HCT116 (cell line): ENCODE measurements at regions not wholly inside any gene's neighbourhood (a gene's known extent, or its start where the extent isn't known, plus 50 kb on each side); places are given as distances from the start of the nearest gene placed in this dataset.

ENCODE experiments used
- ATAC-seq: fragments of 200-7000 bp; cut with Tn5 transposase; 2 replicates; pipeline ENCODE4 v1.9.1; 2020; ENCODE audit warnings: mild to moderate bottlenecking, moderate library complexity
- BruUV-seq: library from RNA; stranded (reverse); fragments of 400-500 nt; replicated peaks from 2 replicates; lab custom pipeline; 2021; lab: Mats Ljungman, UMichigan
- CTCF ChIA-PET: fragments of 300-600 bp; sonication (Branson Sonifier 250); formaldehyde crosslinking; loops from one replicate; lab custom pipeline; 2021; ENCODE audit warnings: antibody characterized with exemption; lab: Charles Lee
- POLR2A ChIA-PET: fragments of 300-600, 350-600 bp; sonication (Branson Sonifier 250); formaldehyde crosslinking; loops from one replicate; lab custom pipeline; 2021; ENCODE audit warnings: antibody characterized with exemption; lab: Charles Lee
- RAD21 ChIA-PET, 2 experiments: fragments of 300-600 bp; sonication (Branson Sonifier 250); formaldehyde crosslinking; loops; one replicate each; lab custom pipeline; 2023; ENCODE audit warnings: low total read pairs in 2 of 2; ENCODE audit not compliant: uncharacterized antibody in 2 of 2, unreplicated experiment in 2 of 2, low non-redundant PET in 1 of 2; lab: Charles Lee
- DNase-seq: peaks from one replicate; pipeline ENCODE4 v3.0.0-alpha.2; 2010; ENCODE audit warnings: low read depth, low spot score
- H2AFZ ChIP-seq: fragments of 200-600 bp; shearing (Covaris generic), sonication (generic); 2 replicates; pipeline ENCODE4 v1.6.1; 2017; ENCODE audit warnings: low read depth, mixed run types, mixed read lengths, antibody characterized with exemption, low read length; ENCODE audit not compliant: poor library complexity, severe bottlenecking
- H3K27ac ChIP-seq: 2 replicates; pipeline ENCODE4 v1.5.1; 2012; ENCODE audit warnings: low read depth, low read length
- H3K27me3 ChIP-seq: fragments of 200-600 bp; sonication (generic); 2 replicates; pipeline ENCODE4 v1.6.1; 2016; ENCODE audit warnings: mixed run types, low read length, mixed read lengths; ENCODE audit not compliant: insufficient read depth
- H3K36me3 ChIP-seq, 2 experiments: fragments of 200-500 bp in 1 of 2; fragments of 200-600 bp in 1 of 2; sonication (Bioruptor generic) in 1 of 2; sonication (generic) in 1 of 2; 2 replicates each; pipeline versions ENCODE4 v1.5.1 to v1.6.1; 2014 to 2016; ENCODE audit warnings: low read length in 2 of 2, inconsistent platforms in 1 of 2, mixed read lengths in 1 of 2, mixed run types in 1 of 2; ENCODE audit not compliant: insufficient read depth in 2 of 2, control insufficient read depth in 1 of 2
- H3K4me1 ChIP-seq, 2 experiments: fragments of 200-600 bp in 1 of 2; sonication (generic) in 1 of 2; 2 replicates each; pipeline versions ENCODE4 v1.5.1 to v1.6.1; 2012 to 2017; ENCODE audit warnings: low read length in 2 of 2, inconsistent platforms in 1 of 2, mild to moderate bottlenecking in 1 of 2, mixed read lengths in 1 of 2, mixed run types in 1 of 2, moderate library complexity in 1 of 2; ENCODE audit not compliant: insufficient read depth in 2 of 2, control insufficient read depth in 1 of 2
- H3K4me2 ChIP-seq: fragments of 200-600 bp; sonication (generic); 2 replicates; pipeline ENCODE4 v1.6.1; 2017; ENCODE audit warnings: mixed run types, low read length, mixed read lengths
- H3K4me3 ChIP-seq, 2 experiments: fragments of 200-600 bp in 1 of 2; sonication (generic) in 1 of 2; replicated peaks in 1 of 2; 2 replicates each; pipeline ENCODE4 v1.5.1; 2011 to 2016; ENCODE audit warnings: low read length in 2 of 2, control low read depth in 1 of 2, low read depth in 1 of 2, mild to moderate bottlenecking in 1 of 2, mixed read lengths in 1 of 2, mixed run types in 1 of 2
- H3K79me2 ChIP-seq: fragments of 200-600 bp; sonication (generic); 2 replicates; pipeline ENCODE4 v1.6.1; 2017; ENCODE audit warnings: mild to moderate bottlenecking, mixed run types, low read length, moderate library complexity, mixed read lengths; ENCODE audit not compliant: insufficient read depth
- H3K9ac ChIP-seq: fragments of 200-600 bp; sonication (generic); 2 replicates; pipeline ENCODE4 v1.6.1; 2016; ENCODE audit warnings: low read length, mixed read lengths
- H3K9me2 ChIP-seq: fragments of 200-600 bp; sonication (generic), shearing (Covaris generic); 2 replicates; pipeline ENCODE4 v1.6.1; 2017; ENCODE audit warnings: mixed run types, mild to moderate bottlenecking, moderate library complexity; ENCODE audit not compliant: insufficient read depth
- H3K9me3 ChIP-seq, 2 experiments: fragments of 200-500 bp in 1 of 2; fragments of 200-600 bp in 1 of 2; sonication (Bioruptor generic) in 1 of 2; sonication (generic) in 1 of 2; 2 replicates each; pipeline ENCODE4 v1.6.1; 2014 to 2017; ENCODE audit warnings: low read length in 2 of 2, mixed read lengths in 2 of 2, inconsistent platforms in 1 of 2, low read depth in 1 of 2, mild to moderate bottlenecking in 1 of 2, mixed run types in 1 of 2, moderate library complexity in 1 of 2; ENCODE audit not compliant: control insufficient read depth in 1 of 2, insufficient read depth in 1 of 2
- H4K20me1 ChIP-seq: fragments of 200-600 bp; sonication (generic), shearing (Covaris generic); 2 replicates; pipeline ENCODE4 v1.6.1; 2017; ENCODE audit warnings: mixed run types, mild to moderate bottlenecking, moderate library complexity; ENCODE audit not compliant: insufficient read depth
- EGR1 ChIP-seq: IDR thresholded peaks from 2 replicates; pipeline ENCODE4 v1.6.1; 2012; ENCODE audit warnings: low read depth
- ELF1 ChIP-seq: IDR thresholded peaks from 2 replicates; pipeline ENCODE4 v1.6.1; 2012; ENCODE audit warnings: low read depth, borderline replicate concordance
- EZH2 ChIP-seq: fragments of 200-600 bp; sonication (generic); IDR thresholded peaks from 2 replicates; pipeline ENCODE4 v1.6.1; 2017; ENCODE audit warnings: antibody characterized with exemption, mixed run types
- EZH2phosphoT487 ChIP-seq: fragments of 200-600 bp; IDR thresholded peaks from 2 replicates; pipeline ENCODE4 v1.6.1; 2018; ENCODE audit warnings: antibody characterized with exemption, borderline replicate concordance
- JUND ChIP-seq: IDR thresholded peaks from 2 replicates; pipeline ENCODE4 v1.6.1; 2012
- POLR2AphosphoS5 ChIP-seq: IDR thresholded peaks from 2 replicates; pipeline ENCODE4 v1.6.1; 2011; ENCODE audit warnings: mild to moderate bottlenecking, low read depth, low read length, moderate library complexity
- RAD21 ChIP-seq: IDR thresholded peaks from 2 replicates; pipeline ENCODE4 v1.6.1; 2012; ENCODE audit warnings: low read depth, mild to moderate bottlenecking
- SRF ChIP-seq: IDR thresholded peaks from 2 replicates; pipeline ENCODE4 v1.6.1; 2012; ENCODE audit warnings: low read depth
- TCF7L2 ChIP-seq: IDR thresholded peaks from 2 replicates; pipeline ENCODE4 v1.7.0; 2011; ENCODE audit warnings: borderline replicate concordance, inconsistent platforms; ENCODE audit not compliant: insufficient read depth, insufficient read length; ENCODE audit errors: extremely low read depth
- YY1 ChIP-seq: IDR thresholded peaks from 2 replicates; pipeline ENCODE4 v1.6.1; 2011; ENCODE audit warnings: low read length, low read depth, moderate library complexity, mild to moderate bottlenecking; ENCODE audit not compliant: insufficient replicate concordance; ENCODE audit errors: extremely low read depth
- ZFX ChIP-seq: fragments of 450-650 bp; IDR thresholded peaks from 2 replicates; pipeline ENCODE4 v1.6.1; 2017
- ZNF274 ChIP-seq: fragments of 200-500 bp; sonication (Bioruptor generic); IDR thresholded peaks from 2 replicates; pipeline ENCODE4 v1.6.1; 2014; ENCODE audit warnings: mild to moderate bottlenecking, low read depth, low read length, inconsistent platforms
- intact Hi-C: fragments of 100-400 bp; cut with micrococcal nuclease; formaldehyde crosslinking; loops from 2 replicates; pipeline ENCODE4 v1.10.0; 2022
- TF ChIP-seq, protein P1 (sequence below): IDR thresholded peaks from 2 replicates; pipeline ENCODE4 v1.6.1; 2012; ENCODE audit warnings: low read depth
- TF ChIP-seq, protein P2 (sequence below): IDR thresholded peaks from 2 replicates; pipeline ENCODE4 v1.6.1; 2011; ENCODE audit warnings: mild to moderate bottlenecking, low read length, moderate library complexity; ENCODE audit not compliant: insufficient replicate concordance; ENCODE audit errors: extremely low read depth
- TF ChIP-seq, protein P3 (sequence below): IDR thresholded peaks from 2 replicates; pipeline ENCODE4 v1.6.1; 2012

DNA sequence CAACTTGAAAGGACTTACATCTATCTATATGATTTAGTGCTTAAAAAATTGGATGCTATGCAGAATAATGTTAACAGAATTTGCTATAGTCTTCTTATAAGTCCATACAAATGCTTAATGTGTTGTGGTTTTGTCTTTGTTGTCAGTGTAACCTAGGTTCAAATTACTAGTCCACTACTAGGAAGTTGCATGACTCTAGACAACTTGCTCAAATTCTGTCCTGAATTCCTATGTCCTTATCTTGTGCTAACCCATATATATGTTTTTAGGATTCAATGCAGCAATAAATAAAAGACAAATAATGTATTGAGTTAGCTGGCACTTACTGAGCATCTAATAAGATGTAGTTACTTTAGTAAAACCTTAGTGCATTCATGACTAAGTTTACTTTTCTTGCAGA, 276.5 kb upstream of the KCNMB2 start:
- no peak overlapping the region for H3K9ac ChIP-seq
- H3K4me1 ChIP-seq: no peaks in the 10 kb centered on the region
- H3K27ac ChIP-seq: no peak overlapping the region
- no peaks in the 10 kb centered on the region for H3K27me3 ChIP-seq
- no peaks in the 10 kb centered on the region for H3K36me3 ChIP-seq
- intact Hi-C loops: no loop called here
- ChIA-PET RAD21 (no interaction called here), CTCF (no interaction called here), POLR2A (no interaction called here)
- no peaks in the 10 kb centered on the region for H3K9me3 ChIP-seq
- no peaks in the 10 kb centered on the region for H4K20me1 ChIP-seq
- H3K4me3 ChIP-seq: no peak overlapping the region
- H3K4me2 ChIP-seq: no peak overlapping the region
- H3K79me2 ChIP-seq: no peaks in the 10 kb centered on the region
- TF ChIP-seq JUND: no peak
- no peak for TF ChIP-seq ZNF274
- no peak for TF ChIP-seq SRF
- TF ChIP-seq POLR2AphosphoS5: no peak
- TF ChIP-seq, protein P1, sequence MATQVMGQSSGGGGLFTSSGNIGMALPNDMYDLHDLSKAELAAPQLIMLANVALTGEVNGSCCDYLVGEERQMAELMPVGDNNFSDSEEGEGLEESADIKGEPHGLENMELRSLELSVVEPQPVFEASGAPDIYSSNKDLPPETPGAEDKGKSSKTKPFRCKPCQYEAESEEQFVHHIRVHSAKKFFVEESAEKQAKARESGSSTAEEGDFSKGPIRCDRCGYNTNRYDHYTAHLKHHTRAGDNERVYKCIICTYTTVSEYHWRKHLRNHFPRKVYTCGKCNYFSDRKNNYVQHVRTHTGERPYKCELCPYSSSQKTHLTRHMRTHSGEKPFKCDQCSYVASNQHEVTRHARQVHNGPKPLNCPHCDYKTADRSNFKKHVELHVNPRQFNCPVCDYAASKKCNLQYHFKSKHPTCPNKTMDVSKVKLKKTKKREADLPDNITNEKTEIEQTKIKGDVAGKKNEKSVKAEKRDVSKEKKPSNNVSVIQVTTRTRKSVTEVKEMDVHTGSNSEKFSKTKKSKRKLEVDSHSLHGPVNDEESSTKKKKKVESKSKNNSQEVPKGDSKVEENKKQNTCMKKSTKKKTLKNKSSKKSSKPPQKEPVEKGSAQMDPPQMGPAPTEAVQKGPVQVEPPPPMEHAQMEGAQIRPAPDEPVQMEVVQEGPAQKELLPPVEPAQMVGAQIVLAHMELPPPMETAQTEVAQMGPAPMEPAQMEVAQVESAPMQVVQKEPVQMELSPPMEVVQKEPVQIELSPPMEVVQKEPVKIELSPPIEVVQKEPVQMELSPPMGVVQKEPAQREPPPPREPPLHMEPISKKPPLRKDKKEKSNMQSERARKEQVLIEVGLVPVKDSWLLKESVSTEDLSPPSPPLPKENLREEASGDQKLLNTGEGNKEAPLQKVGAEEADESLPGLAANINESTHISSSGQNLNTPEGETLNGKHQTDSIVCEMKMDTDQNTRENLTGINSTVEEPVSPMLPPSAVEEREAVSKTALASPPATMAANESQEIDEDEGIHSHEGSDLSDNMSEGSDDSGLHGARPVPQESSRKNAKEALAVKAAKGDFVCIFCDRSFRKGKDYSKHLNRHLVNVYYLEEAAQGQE: no peak
- no peak for TF ChIP-seq EZH2
- no peak for TF ChIP-seq TCF7L2
- no peak for TF ChIP-seq YY1
- TF ChIP-seq RAD21: no peak
- TF ChIP-seq, protein P2, sequence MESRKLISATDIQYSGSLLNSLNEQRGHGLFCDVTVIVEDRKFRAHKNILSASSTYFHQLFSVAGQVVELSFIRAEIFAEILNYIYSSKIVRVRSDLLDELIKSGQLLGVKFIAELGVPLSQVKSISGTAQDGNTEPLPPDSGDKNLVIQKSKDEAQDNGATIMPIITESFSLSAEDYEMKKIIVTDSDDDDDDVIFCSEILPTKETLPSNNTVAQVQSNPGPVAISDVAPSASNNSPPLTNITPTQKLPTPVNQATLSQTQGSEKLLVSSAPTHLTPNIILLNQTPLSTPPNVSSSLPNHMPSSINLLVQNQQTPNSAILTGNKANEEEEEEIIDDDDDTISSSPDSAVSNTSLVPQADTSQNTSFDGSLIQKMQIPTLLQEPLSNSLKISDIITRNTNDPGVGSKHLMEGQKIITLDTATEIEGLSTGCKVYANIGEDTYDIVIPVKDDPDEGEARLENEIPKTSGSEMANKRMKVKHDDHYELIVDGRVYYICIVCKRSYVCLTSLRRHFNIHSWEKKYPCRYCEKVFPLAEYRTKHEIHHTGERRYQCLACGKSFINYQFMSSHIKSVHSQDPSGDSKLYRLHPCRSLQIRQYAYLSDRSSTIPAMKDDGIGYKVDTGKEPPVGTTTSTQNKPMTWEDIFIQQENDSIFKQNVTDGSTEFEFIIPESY: no peak
- TF ChIP-seq EGR1: no peak
- TF ChIP-seq ELF1: no peak
- TF ChIP-seq, protein P3, sequence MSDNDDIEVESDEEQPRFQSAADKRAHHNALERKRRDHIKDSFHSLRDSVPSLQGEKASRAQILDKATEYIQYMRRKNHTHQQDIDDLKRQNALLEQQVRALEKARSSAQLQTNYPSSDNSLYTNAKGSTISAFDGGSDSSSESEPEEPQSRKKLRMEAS: no peak
- no peak for TF ChIP-seq ZFX
- TF ChIP-seq EZH2phosphoT487: no peak
- no TSS peak for BruUV-seq
- no peak for ATAC-seq
- no peak overlapping the region for H2AFZ ChIP-seq
- no peak for DNase-seq
- no peaks in the 10 kb centered on the region for H3K9me2 ChIP-seq
